KG1 (cell line): ENCODE measurements at regions not wholly inside any gene's neighbourhood (a gene's known extent, or its start where the extent isn't known, plus 50 kb on each side); places are given as distances from the start of the nearest gene placed in this dataset.

Experiments
- DNase-seq: peaks from one replicate; lab custom pipeline; 2025; lab: John Stamatoyannopoulos, UW

- DNase-seq, result no peak
Measured at GRCh38 chr3:177569875-177570657, 372.8 kb upstream of the TBL1XR1 start.

- DNase-seq, result no peak
Measured at GRCh38 chr3:177571271-177571943, 374.1 kb upstream of the TBL1XR1 start.

- no peak for DNase-seq
Measured at GRCh38 chr3:177571944-177572315, 374.6 kb upstream of the TBL1XR1 start.

GRCh38 chr3:177574222-177574856 lies 377.1 kb upstream of the TBL1XR1 start:
- no peak for DNase-seq

- no peak for DNase-seq
Measured at GRCh38 chr3:177576746-177577145, 379.5 kb upstream of the TBL1XR1 start.

- no peak for DNase-seq
Measured at GRCh38 chr3:177578488-177578887, 381.2 kb upstream of the TBL1XR1 start.

GRCh38 chr3:177579419-177579818 lies 382.1 kb upstream of the TBL1XR1 start:
- DNase-seq, result no peak

- no peak for DNase-seq
Measured at GRCh38 chr3:177580437-177580836, 383.2 kb upstream of the TBL1XR1 start.

GRCh38 chr3:177585271-177585670 lies 388.0 kb upstream of the TBL1XR1 start:
- no peak for DNase-seq

GRCh38 chr3:177589041-177589650 lies 391.9 kb upstream of the TBL1XR1 start:
- DNase-seq, result no peak

- no peak for DNase-seq
Measured at GRCh38 chr3:177589911-177590381, 392.7 kb upstream of the TBL1XR1 start.

- DNase-seq, result no peak
Measured at GRCh38 chr3:177590826-177591225, 393.5 kb upstream of the TBL1XR1 start.

GRCh38 chr3:177591379-177591778 lies 394.1 kb upstream of the TBL1XR1 start:
- no peak for DNase-seq

- DNase-seq, result no peak
Measured at GRCh38 chr3:177594096-177594495, 396.8 kb upstream of the TBL1XR1 start.

- DNase-seq, result no peak
Measured at GRCh38 chr3:177595530-177596188, 398.4 kb upstream of the TBL1XR1 start.

GRCh38 chr3:177596248-177596815 lies 399.1 kb upstream of the TBL1XR1 start:
- DNase-seq, result no peak

GRCh38 chr3:177596816-177597271 lies 399.6 kb upstream of the TBL1XR1 start:
- DNase-seq, result no peak

- peak; percentile 51 for DNase-seq
Measured at GRCh38 chr3:177597311-177598096, 400.2 kb upstream of the TBL1XR1 start.

GRCh38 chr3:177598097-177598833 lies 401.0 kb upstream of the TBL1XR1 start:
- DNase-seq, result no peak

- no peak for DNase-seq
Measured at GRCh38 chr3:177599326-177599725, 402.0 kb upstream of the TBL1XR1 start.
